GM10248 (cell line): ENCODE measurements at regions not wholly inside any gene's neighbourhood (a gene's known extent, or its start where the extent isn't known, plus 50 kb on each side); places are given as distances from the start of the nearest gene placed in this dataset.

ENCODE experiments used
- CTCF ChIA-PET: fragments of 300-600 bp; sonication (Branson Sonifier 250); formaldehyde crosslinking; extraction: SDS; loops from one replicate; lab custom pipeline; 2021; ENCODE audit warnings: antibody characterized with exemption; lab: Yijun Ruan, JAX
- POLR2A ChIA-PET: fragments of 350-650 bp; sonication (Branson Sonifier 250); formaldehyde crosslinking; extraction: SDS; loops from one replicate; lab custom pipeline; 2020; ENCODE audit warnings: antibody characterized with exemption; lab: Yijun Ruan, JAX
- DNase-seq: peaks from one replicate; pipeline ENCODE4 v3.0.0; 2012; ENCODE audit errors: extremely low spot score
- CTCF ChIP-seq: IDR thresholded peaks from 2 replicates; pipeline ENCODE4 v1.5.1; 2012; ENCODE audit warnings: mild to moderate bottlenecking, low read depth; ENCODE audit errors: extremely low read depth, missing control alignments, control extremely low read depth

- no peak for DNase-seq
- ChIA-PET CTCF (interaction anchor here (1.8 kb wide), 1 partner anchor 17 kb away, joined by 7 read pairs; no protein-coding TSS in a partner anchor), POLR2A (no interaction called here)
- TF ChIP-seq CTCF = no peak
Observed at GRCh38 chr1:90459570-90459969, 257.5 kb downstream of the BARHL2 start.

GRCh38 chr1:90457985-90458384 lies 259.1 kb downstream of the BARHL2 start:
- DNase-seq = no peak
- POLR2A ChIA-PET = no interaction called here
- TF ChIP-seq CTCF = no peak
- CTCF ChIA-PET = interaction anchor here (1.8 kb wide), 1 partner anchor 18 kb away, joined by 7 read pairs; no protein-coding TSS in a partner anchor

- ChIA-PET POLR2A (no interaction called here), CTCF (no interaction called here)
- DNase-seq = no peak
- TF ChIP-seq CTCF = no peak
Observed at GRCh38 chr1:90452491-90452890, 264.6 kb downstream of the BARHL2 start.

GRCh38 chr1:90443354-90443753 lies 273.7 kb downstream of the BARHL2 start:
- POLR2A ChIA-PET = no interaction called here
- CTCF ChIA-PET = no interaction called here
- DNase-seq = no peak
- TF ChIP-seq CTCF = no peak

GRCh38 chr1:90435351-90435750 lies 281.8 kb downstream of the BARHL2 start:
- POLR2A ChIA-PET = no interaction called here
- TF ChIP-seq CTCF = no peak
- DNase-seq = no peak
- CTCF ChIA-PET = interaction anchor here (1.2 kb wide), 1 partner anchor 13 kb away, joined by 3 read pairs; no protein-coding TSS in a partner anchor

GRCh38 chr1:90434460-90434859 lies 282.6 kb downstream of the BARHL2 start:
- CTCF ChIA-PET = interaction anchor here (0.8 to 1.2 kb wide), 2 partner anchors 14 to 28 kb away, joined by 3 read pairs; no protein-coding TSS in a partner anchor
- POLR2A ChIA-PET = no interaction called here
- no peak for TF ChIP-seq CTCF
- no peak for DNase-seq
